Keratinocyte (primary cell): ENCODE measurements at regions not wholly inside any gene's neighbourhood (a gene's known extent, or its start where the extent isn't known, plus 50 kb on each side); places are given as distances from the start of the nearest gene placed in this dataset.

Source experiments
- CTCF ChIP-seq, 3 experiments: IDR thresholded peaks in 1 of 3; conservative IDR thresholded peaks in 1 of 3; optimal IDR thresholded peaks in 1 of 3; 2 replicates in 2 of 3; 3 replicates in 1 of 3; pipeline versions ENCODE3 to v1.5.1; 2011; ENCODE audit warnings: low read length in 3 of 3, mild to moderate bottlenecking in 3 of 3, moderate library complexity in 2 of 3, control low read depth in 1 of 3, inconsistent platforms in 1 of 3; ENCODE audit not compliant: insufficient read depth in 2 of 3; ENCODE audit errors: extremely low read depth in 1 of 3
- EZH2 ChIP-seq: IDR thresholded peaks from one replicate; pipeline ENCODE4 v1.6.1; 2012; ENCODE audit warnings: inconsistent platforms, mild to moderate bottlenecking, low read length, moderate library complexity

GRCh38 chr1:55276671-55277376 lies 61.7 kb upstream of the USP24 start:
- TF ChIP-seq CTCF (optimal IDR thresholded peaks at IDR 0.05 in 1 of 3, IDR thresholded peaks at IDR 0.05 in 1 of 3, conservative IDR thresholded peaks at IDR 0.05 in 1 of 3; ENCODE audit: extremely low read depth in 1 of 3, insufficient read depth in 2 of 3, low read length in 3 of 3) (no peak), EZH2 (no peak)
